ENCODE measurements at regions not wholly inside any gene's neighbourhood (a gene's known extent, or its start where the extent isn't known, plus 50 kb on each side); places are given as distances from the start of the nearest gene placed in this dataset.

- TF ChIP-seq, protein P1, sequence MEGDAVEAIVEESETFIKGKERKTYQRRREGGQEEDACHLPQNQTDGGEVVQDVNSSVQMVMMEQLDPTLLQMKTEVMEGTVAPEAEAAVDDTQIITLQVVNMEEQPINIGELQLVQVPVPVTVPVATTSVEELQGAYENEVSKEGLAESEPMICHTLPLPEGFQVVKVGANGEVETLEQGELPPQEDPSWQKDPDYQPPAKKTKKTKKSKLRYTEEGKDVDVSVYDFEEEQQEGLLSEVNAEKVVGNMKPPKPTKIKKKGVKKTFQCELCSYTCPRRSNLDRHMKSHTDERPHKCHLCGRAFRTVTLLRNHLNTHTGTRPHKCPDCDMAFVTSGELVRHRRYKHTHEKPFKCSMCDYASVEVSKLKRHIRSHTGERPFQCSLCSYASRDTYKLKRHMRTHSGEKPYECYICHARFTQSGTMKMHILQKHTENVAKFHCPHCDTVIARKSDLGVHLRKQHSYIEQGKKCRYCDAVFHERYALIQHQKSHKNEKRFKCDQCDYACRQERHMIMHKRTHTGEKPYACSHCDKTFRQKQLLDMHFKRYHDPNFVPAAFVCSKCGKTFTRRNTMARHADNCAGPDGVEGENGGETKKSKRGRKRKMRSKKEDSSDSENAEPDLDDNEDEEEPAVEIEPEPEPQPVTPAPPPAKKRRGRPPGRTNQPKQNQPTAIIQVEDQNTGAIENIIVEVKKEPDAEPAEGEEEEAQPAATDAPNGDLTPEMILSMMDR (IDR thresholded peaks at IDR 0.05) = no peak
- TF ChIP-seq POLR2A (IDR thresholded peaks at IDR 0.05) (no peak), EP300 (IDR thresholded peaks at IDR 0.05) (no peak)
Observed at GRCh38 chr3:72385167-72385566, 463.1 kb downstream of the SHQ1 start.
